ENCODE measurements at regions not wholly inside any gene's neighbourhood (a gene's known extent, or its start where the extent isn't known, plus 50 kb on each side); places are given as distances from the start of the nearest gene placed in this dataset.
"Not testable (repeated sequence)": the region's sequence is repeated elsewhere in the genome, so short reads cannot be mapped to it uniquely, and the experiment has no call there.

DNA sequence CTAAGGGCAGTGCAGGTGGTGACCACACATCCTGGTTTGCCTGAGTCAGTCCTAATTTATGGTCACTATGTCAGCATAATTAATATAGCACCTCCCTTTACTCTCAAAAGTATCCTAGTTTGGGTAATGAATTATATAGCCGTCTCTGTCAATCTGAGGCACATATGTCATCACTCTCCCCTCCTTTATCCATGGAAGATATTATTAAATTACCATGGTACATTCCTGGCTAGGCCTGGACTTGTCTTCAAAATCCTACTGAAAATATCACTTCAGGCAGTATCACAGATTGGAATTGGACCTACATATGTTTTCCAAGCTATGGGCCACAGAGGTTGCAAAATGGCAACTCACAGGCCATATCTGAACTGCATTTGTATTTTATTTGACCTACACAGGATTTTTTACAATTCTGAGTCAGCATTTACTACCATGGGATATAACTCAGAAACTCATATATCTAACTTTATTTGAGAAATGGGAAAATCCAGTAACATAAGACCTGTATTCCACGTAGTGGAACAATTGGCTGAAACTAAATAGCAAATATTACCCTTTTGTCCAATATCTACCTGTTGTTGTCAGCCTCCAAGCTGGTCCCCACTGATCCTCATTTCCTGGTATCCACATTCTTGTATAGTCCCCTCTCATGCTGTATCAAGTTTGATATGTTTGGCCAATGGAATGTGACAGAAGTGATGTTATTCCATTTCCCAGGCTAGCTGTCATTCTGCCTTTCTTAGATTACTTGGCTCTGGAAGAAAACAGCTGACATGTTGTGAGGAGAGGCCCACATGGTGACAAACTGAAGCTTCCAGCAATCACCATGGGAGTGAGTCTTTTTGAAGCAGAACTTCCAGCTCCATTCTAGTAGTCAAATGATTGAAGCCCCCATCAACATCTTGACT, 102.5 kb upstream of the MDM1 start:
- no peak for TF ChIP-seq POLR2A (IDR thresholded peaks at IDR 0.05; ENCODE audit: low read depth, low read length)
- FAIRE-seq: no peak
- no peak for DNase-seq (ENCODE audit: insufficient read length, low spot score)

DNA sequence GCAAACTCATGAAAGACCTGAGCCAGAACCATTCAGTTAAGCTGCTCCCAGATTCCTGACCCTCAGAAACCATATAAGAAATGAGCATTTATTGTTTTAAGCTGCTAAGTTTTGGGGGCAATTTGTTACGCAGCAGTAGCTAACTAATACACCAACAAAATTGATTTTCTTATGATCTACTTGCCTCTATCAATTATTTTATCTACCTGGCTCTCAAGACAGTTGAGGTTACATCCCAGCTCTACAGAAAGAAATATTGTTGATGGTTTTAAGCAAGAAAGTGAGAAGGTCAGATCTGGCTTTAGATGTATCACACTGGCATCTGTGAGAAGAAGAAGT, 103.1 kb upstream of the MDM1 start:
- no peak for TF ChIP-seq POLR2A (IDR thresholded peaks at IDR 0.05; ENCODE audit: low read depth, low read length)
- no peak for FAIRE-seq
- DNase-seq (ENCODE audit: insufficient read length, low spot score): no peak

DNA sequence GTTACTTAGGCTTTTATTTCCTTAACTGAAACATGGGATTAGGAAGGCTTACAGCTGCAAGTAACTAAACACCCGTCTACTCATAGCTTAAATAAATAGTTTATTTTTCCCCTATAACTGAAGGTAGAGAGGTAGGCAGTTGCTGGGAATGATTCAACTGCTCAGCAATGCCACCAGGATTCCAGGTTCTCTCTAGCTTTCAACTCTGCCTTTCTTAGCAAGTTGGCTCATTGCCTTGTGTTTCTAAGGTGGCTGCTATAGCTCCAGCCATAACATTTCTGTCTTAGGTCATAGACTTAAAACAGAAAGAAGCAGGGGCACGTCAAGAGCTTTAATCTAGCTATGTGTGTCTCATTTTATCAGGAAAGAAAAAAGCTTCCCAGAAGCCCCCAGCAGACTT, 103.7 kb upstream of the MDM1 start:
- FAIRE-seq (peak; percentile 81), DNase-seq (ENCODE audit: insufficient read length, low spot score) (no peak)
- no peak for TF ChIP-seq POLR2A (IDR thresholded peaks at IDR 0.05; ENCODE audit: low read depth, low read length)

DNA sequence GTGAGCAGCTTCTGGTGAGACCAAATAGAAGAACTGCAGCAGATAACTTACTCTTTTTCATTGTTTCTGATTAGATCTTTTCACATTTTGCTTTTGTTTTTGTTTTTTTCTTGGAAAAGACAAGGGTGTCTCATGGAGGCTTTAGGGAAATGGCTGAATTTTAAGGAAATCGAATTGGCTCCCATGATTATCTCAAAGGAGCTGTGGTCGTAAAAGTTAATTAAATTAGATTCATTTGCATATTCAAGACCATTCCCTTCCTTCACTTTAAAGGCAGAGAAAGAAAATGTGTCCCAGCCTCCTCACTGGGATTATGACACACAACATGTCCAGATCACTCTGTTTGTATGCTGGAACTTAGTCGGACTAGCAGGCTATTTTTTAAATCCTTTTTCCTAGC, 106.4 kb upstream of the MDM1 start:
- FAIRE-seq: no peak
- DNase-seq (ENCODE audit: insufficient read length, low spot score): no peak
- TF ChIP-seq POLR2A (IDR thresholded peaks at IDR 0.05; ENCODE audit: low read depth, low read length): no peak

DNA sequence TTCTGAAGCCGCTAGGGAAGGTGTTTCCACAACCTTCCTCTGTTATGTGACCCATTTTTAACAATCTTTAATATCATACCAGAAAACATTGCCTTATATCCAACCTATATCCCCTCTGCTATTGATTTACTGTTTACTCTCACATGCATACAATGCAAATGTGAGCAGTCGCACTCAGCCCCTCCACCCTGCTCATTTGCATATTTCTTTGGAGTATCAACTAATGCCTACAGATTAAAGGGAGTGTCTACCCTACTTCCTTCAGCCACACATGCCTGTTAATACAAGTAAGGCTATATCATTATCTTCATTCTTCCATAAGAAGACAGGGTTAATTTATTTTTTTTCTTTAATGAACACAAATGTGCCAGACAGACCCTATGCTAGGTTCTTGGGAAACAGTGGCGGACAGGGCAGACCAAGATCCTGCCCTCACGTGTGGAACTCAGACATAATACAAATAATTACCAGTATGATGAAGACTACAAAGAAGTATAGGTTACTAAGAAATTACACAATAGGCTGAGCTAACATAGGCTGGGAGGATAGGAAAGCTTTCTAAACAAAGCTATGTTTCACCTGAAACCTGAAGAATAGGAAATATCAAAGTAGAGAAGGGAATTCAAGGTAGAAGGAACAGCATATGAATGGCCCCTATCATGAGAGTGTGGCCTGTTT, 107.3 kb upstream of the MDM1 start:
- FAIRE-seq: no peak
- no peak for DNase-seq (ENCODE audit: insufficient read length, low spot score)
- TF ChIP-seq POLR2A (IDR thresholded peaks at IDR 0.05; ENCODE audit: low read depth, low read length): no peak

DNA sequence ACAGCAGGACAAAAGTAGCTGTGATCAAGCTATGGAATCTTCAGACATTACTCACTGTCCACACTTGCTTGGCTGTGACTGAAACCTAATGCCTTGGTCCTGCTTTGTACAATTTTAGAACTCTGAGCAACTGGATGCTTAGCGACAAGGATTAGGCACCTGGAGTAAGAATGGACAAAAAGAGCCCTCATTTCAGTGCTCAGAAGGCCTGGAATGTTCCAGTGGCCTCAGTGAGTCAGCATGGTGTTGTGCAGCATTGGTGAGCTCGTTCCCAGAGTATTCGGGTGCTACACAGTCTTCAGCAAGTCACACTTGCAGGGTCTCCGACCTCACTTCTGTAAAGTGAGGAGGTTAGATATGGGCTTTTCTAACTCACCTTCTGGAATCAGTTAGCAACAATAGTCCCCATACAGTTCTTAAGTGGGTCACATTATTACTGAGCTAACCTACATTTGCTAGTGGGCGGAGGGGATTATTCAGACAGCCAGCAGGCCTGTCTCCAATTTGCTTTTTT, 108.0 kb upstream of the MDM1 start:
- no peak for TF ChIP-seq POLR2A (IDR thresholded peaks at IDR 0.05; ENCODE audit: low read depth, low read length)
- DNase-seq (ENCODE audit: insufficient read length, low spot score) (peak; percentile 21), FAIRE-seq (peak; percentile 93)

DNA sequence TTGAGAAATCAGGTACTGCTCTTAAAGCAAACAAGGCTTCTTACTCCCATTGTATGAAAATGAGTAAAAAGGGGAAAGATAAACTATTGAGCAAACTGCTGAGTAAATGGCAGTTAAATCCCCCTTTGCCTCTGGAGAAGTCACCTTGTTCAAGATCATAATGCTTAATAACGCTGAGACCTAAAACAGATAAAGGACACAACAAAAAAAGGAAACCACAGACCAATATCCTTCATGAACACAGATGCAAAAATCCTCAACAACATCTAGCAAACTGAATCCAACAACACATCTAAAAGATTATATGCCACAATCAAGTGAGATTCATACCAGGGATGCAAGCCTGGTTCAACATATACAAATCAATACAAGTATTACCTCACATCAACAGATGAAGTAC, 109.0 kb upstream of the MDM1 start:
- FAIRE-seq: no peak

DNA sequence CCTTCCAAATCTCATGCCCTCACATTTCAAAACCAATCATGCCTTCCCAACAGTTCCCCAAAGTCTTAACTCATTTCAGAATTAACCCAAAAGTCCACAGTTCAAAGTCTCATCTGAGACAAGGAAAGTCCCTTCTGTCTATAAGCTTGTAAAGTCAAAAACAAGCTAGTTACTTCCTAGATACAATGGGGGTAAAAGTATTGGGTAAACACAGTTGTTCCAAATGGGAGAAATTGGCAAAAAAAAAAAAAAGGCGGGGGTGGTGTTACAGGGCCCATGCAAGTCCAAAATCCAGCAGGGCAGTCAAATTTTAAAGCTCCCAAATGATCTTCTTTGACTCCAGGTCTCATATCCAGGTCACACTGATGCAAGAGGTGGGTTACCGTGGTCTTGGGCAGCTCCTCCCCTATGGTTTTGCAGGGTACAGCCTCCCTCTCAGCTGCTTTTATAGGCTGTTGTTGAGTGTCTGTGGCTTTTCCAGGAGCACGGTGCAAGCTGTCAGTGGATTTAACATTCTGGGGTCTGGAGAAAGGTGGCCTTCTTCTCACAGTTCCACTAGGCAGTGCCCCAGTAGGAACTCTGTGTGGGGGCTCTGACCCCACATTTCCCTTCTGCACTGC, 110.3 kb upstream of the MDM1 start:
- not testable (repeated sequence) for DNase-seq (ENCODE audit: insufficient read length, low spot score); FAIRE-seq

More for the DNA sequence above, 109.0 kb upstream of the MDM1 start:
- TF ChIP-seq POLR2A (IDR thresholded peaks at IDR 0.05; ENCODE audit: low read depth, low read length): no peak
- DNase-seq (ENCODE audit: insufficient read length, low spot score): no peak

DNA sequence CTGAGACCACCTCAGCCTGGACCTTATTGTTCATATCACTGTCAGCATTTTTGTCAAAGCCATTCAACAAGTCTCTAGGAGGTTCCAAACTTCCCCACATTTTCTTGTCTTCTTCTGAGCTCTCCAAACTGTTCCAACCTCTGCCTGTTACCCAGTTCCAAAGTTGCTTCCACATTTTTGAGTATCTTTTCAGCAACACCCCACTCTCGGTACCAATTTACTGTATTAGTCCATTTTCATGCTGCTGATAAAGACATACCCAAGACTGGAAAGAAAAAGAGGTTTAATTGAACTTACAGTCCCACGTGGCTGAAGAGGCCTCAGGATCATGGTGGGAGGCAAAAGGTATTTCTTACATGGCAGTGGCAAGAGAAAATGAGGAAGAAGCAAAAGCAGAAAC, 111.5 kb upstream of the MDM1 start:
- not testable (repeated sequence) for FAIRE-seq; DNase-seq (ENCODE audit: insufficient read length, low spot score)

DNA sequence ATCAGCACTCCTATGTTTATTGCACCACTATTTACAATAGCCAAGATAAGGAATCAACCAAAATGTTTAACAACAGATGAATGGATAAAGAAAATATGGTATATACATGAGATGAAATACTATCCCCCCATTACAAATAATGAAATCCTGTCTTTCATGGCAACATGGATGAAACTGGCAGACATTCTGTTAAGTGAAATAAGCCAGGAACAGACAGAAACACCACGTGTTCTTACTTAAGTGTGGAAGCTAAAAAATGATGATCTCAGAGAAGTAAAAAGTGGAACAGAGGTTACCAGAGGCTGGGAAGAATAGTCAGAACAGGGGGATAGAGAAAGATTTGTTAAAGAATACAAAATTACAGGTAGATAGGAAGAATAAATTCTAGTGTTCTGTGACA, 113.7 kb upstream of the MDM1 start:
- DNase-seq (ENCODE audit: insufficient read length, low spot score) (no peak), FAIRE-seq (no peak)
- no peak for TF ChIP-seq POLR2A (IDR thresholded peaks at IDR 0.05; ENCODE audit: low read depth, low read length)

DNA sequence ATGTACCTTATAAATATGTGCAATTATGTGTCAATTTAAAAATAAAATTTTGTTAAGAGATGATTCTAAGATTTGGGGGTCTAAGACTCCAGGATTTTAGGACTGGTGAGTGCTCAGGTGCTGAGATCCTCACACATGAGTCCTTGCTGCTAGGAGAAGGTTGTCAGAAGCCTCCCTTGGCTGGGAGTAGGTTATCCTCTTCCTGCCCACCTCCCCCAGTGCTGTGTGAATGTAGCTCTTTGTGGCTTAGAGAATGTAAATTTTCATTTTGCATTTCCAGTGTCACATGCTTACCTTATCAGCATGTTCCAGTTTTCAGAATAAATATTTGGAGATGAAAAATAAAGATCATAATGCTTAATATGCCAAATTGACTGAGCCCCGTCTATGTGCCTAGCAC, 114.2 kb upstream of the MDM1 start:
- FAIRE-seq (no peak), DNase-seq (ENCODE audit: insufficient read length, low spot score) (no peak)
- no peak for TF ChIP-seq POLR2A (IDR thresholded peaks at IDR 0.05; ENCODE audit: low read depth, low read length)

DNA sequence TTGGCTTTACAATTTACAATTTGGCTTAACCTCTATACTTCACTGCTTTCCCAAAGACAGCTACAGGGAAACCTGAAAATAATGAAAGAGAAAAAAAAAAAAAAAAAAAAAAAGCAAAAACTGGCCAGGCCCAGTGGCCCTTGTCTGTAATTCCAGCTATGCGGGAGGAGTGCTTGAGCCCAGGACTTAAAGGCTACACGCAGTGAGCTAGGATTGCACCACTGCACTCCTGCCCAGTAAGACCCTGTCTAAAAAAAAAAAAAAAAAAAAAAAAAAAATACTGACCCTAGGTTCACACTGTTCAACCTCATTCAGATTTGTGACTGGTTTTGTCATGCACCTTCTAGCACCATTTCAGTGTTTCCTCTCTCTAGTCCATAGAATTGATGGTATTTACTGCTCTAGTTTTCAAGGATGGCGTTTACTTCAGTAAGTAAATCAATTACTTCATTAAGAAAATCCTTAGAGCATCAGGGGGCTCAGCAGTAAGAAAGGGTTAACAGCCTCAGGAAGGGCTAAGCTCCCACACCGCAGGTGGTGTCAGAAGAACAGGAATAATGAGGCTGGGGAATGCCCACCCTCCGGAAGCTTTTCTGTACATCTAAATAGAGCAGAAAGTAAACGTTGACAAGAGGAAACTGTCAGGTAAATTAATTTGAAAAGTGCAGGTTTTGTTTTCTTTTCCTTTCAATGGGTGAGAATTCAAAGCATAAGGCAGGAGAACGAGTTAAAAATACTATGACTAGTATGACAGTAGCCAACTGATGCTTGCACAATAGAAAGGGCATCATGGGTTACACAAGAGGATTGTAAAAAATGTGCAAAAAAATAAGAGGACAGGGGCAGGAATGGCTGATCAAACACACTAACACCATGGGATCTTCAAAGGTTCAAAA, 115.0 kb upstream of the MDM1 start:
- DNase-seq (ENCODE audit: insufficient read length, low spot score): no peak
- no peak for FAIRE-seq
- no peak for TF ChIP-seq POLR2A (IDR thresholded peaks at IDR 0.05; ENCODE audit: low read depth, low read length)

DNA sequence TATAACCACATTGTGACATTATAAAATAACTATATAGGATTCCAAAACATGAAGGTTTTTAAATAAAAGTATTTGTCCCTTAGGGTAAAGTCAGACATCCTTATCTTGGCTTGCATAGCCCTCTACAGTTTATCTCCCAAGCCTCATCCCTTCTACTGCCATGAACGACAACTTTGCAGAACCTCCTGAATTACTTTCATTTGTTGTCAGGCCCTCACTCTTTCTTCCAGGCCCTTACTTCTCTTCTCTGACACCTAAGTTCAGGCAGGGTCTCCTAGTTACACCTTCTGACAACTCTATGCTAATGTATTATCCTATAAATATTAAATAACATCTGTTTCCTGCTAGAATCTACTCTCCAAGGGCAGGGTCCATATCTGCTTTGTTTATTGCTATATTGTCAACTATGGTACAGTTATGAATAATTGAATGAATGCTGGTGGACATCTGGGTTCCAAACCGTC, 115.7 kb upstream of the MDM1 start:
- TF ChIP-seq POLR2A (IDR thresholded peaks at IDR 0.05; ENCODE audit: low read depth, low read length): no peak
- FAIRE-seq (no peak), DNase-seq (ENCODE audit: insufficient read length, low spot score) (no peak)

Measured in H54 (cell line).